Transverse colon (tissue), 4 donors: ENCODE measurements at regions not wholly inside any gene's neighbourhood (a gene's known extent, or its start where the extent isn't known, plus 50 kb on each side); places are given as distances from the start of the nearest gene placed in this dataset.

Experiments
- DNase-seq: peaks from one replicate; pipeline ENCODE4 v3.0.0-alpha.2; 2019
- H3K27ac ChIP-seq, 4 donors: fragments of 200-600 bp; sonication (generic); 2 replicates each; pipeline ENCODE4 v1.5.1; 2016 to 2018; ENCODE audit warnings: inconsistent platforms in 4 of 4
- H3K27me3 ChIP-seq: fragments of 200-600 bp; sonication (generic); 2 replicates; pipeline ENCODE4 v1.5.1; 2017; ENCODE audit warnings: inconsistent platforms
- H3K36me3 ChIP-seq, 4 donors: fragments of 200-600 bp; sonication (generic); 2 replicates each; pipeline ENCODE4 v1.5.1; 2017 to 2019; ENCODE audit warnings: inconsistent platforms in 4 of 4
- H3K4me1 ChIP-seq, 4 donors: fragments of 200-600 bp; sonication (generic); 2 replicates each; pipeline ENCODE4 v1.5.1; 2017 to 2020; ENCODE audit warnings: inconsistent platforms in 4 of 4
- H3K4me3 ChIP-seq, 4 donors: fragments of 200-600 bp; sonication (generic); 1 replicate in 1 of 4; 2 replicates in 3 of 4; pipeline versions ENCODE4 v1.5.1 to v1.6.1; 2017 to 2019; ENCODE audit warnings: inconsistent platforms in 4 of 4
- H3K9me3 ChIP-seq, 2 donors: fragments of 200-600 bp; sonication (generic); 2 replicates each; pipeline ENCODE4 v1.5.1; 2017 to 2019; ENCODE audit warnings: inconsistent platforms in 2 of 2
- EP300 ChIP-seq: sonication (generic); formaldehyde crosslinking; IDR thresholded peaks from one replicate; pipeline ENCODE4 v1.6.1; 2017; ENCODE audit warnings: antibody characterized with exemption, low read depth
- POLR2A ChIP-seq: fragments of 450-650 bp; IDR thresholded peaks from one replicate; pipeline ENCODE4 v1.6.1; 2016; ENCODE audit warnings: antibody characterized with exemption, mild to moderate bottlenecking, moderate library complexity
- POLR2AphosphoS5 ChIP-seq, 3 donors: sonication (generic); formaldehyde crosslinking; IDR thresholded peaks; one replicate each; pipeline ENCODE4 v1.6.1; 2016; ENCODE audit warnings: antibody characterized with exemption in 3 of 3
- WGBS, 2 donors: methylation state at CpG; one replicate each; pipeline ENCODE4 v1.1.5; 2018; ENCODE audit warnings: low coverage in 1 of 2; 5-methylcytosine and 5-hydroxymethylcytosine counted together
- in situ Hi-C, 4 donors: fragments of 200-750 bp; cut with MboI; loops; one replicate each; pipeline versions ENCODE4 v1.15.0 to v1.15.1; 2017; ENCODE audit warnings: low sequenced_read_pairs in 3 of 4, low pct_ligation_motif_present in 1 of 4, low pct_unique_long_range_greater_than_20kb in 1 of 4
- intact Hi-C: fragments of 100-400 bp; cut with DNase I; formaldehyde crosslinking; loops from one replicate; pipeline ENCODE4 v1.15.1; 2023; ENCODE audit warnings: low total_unique reads
- TF ChIP-seq, protein P1 (sequence below), 5 experiments: fragments of 200-600 bp in 3 of 5; fragments of 450-650 bp in 2 of 5; sonication (generic) in 3 of 5; IDR thresholded peaks; 1 replicate in 2 of 5; 2 replicates in 3 of 5; pipeline ENCODE4 v1.5.1; 2016 to 2017; ENCODE audit warnings: antibody characterized with exemption in 5 of 5, inconsistent platforms in 3 of 5, mild to moderate bottlenecking in 2 of 5, moderate library complexity in 1 of 5

DNA sequence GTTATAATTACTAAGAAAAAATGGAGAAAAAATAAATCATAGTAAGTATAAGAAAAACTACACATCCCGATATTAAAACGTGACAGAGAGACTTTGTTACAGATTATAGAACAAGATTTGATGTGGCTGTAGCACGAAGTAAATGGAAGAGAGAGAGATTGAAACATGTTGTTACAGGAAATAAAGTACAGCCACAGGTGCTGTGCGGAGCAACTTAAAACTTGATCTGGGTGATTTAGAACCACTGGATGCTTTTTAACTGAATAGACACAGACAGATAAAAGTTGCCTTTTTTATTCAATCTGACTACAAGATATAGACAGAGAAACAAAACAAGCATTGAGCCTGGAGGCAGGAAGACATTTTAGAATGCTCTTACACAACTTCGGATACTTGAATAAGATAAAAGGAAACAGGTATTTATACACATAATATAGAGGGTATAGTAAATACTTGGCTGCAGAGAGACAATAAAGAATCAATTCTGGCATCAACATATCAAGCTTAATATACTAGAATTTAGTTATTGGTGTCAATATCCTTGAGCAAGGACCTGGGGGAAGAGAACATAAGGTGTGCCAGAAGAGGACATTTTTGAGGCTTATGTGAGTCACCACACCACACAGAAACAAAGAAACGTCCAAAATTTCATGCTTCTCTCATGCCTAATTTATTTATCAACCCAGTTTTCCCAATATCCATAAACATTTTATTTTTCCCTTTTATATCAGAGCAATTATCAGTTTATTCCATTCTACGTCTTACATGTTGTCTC lies 548.5 kb downstream of the SLITRK1 start:
- TF ChIP-seq EP300: no peak
- no peak for TF ChIP-seq POLR2AphosphoS5 (IDR thresholded peaks at IDR 0.05)
- TF ChIP-seq, protein P1, sequence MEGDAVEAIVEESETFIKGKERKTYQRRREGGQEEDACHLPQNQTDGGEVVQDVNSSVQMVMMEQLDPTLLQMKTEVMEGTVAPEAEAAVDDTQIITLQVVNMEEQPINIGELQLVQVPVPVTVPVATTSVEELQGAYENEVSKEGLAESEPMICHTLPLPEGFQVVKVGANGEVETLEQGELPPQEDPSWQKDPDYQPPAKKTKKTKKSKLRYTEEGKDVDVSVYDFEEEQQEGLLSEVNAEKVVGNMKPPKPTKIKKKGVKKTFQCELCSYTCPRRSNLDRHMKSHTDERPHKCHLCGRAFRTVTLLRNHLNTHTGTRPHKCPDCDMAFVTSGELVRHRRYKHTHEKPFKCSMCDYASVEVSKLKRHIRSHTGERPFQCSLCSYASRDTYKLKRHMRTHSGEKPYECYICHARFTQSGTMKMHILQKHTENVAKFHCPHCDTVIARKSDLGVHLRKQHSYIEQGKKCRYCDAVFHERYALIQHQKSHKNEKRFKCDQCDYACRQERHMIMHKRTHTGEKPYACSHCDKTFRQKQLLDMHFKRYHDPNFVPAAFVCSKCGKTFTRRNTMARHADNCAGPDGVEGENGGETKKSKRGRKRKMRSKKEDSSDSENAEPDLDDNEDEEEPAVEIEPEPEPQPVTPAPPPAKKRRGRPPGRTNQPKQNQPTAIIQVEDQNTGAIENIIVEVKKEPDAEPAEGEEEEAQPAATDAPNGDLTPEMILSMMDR (IDR thresholded peaks at IDR 0.05): no peak
- TF ChIP-seq POLR2A: no peak
- DNase-seq: no peak
- Histone ChIP-seq H3K36me3 (no peaks in the 10 kb centered on the region), H3K27ac (no peak overlapping the region), H3K4me3 (no peak overlapping the region), H3K9me3 (peaks cover 0 to 5% of the 10 kb centered on the region in 2 donors), H3K27me3 (no peaks in the 10 kb centered on the region), H3K4me1 (no peaks in the 10 kb centered on the region)
- intact Hi-C loops (no loop called here), in situ Hi-C loops (no loop called here)
- WGBS, 2 donors: 60 to 70% methylated on average over 7 of the region's 7 CpGs

DNA sequence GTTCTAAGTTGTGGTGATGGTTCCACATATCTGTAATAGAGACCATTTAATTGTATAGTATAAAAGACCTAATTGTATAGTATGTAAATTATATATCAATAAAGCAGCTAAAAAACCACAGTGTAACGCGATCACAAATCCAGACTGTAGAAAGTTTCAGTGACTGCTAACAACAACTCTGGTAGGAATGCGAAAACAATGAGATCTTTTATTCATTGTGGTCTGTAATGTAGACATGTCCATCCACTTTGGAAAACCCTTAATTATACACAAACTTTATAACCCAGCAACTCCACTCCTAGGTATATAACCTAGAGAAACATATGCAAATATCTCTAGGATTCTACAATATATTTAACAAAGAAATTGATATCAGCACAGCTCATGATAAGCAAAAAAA lies 549.5 kb downstream of the SLITRK1 start:
- WGBS, 2 donors: 91 to 93% methylated on average over 3 of the region's 3 CpGs
- DNase-seq: no peak
- H3K9me3 ChIP-seq: peaks cover 0 to 5% of the 10 kb centered on the region in 2 donors
- intact Hi-C loops (no loop called here), in situ Hi-C loops (no loop called here)
- H3K4me3 ChIP-seq: no peak overlapping the region
- no peak overlapping the region for H3K27ac ChIP-seq
- TF ChIP-seq, protein P1 (IDR thresholded peaks at IDR 0.05): no peak
- H3K36me3 ChIP-seq: no peaks in the 10 kb centered on the region
- no peaks in the 10 kb centered on the region for H3K27me3 ChIP-seq
- H3K4me1 ChIP-seq: no peaks in the 10 kb centered on the region

DNA sequence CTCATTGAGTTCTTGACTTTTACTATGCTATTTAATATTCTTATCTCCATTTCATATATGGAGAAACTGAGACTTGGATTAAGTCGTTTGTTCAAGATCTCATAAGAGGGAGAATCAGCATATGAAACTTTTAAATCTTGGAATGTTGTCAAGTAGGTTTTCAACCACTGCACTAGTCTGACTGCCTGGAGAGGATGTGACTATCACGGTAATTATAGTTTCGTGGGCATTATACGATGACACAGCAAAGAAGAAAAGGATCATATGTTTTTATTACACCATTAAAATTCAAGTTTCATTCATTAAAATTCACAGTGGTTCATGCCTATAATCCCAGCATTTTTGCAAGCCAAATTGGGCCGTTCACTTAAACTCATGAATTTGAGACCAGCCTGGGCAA lies 555.2 kb downstream of the SLITRK1 start:
- intact Hi-C loops (no loop called here), in situ Hi-C loops (no loop called here)
- Histone ChIP-seq H3K4me1 (no peaks in the 10 kb centered on the region), H3K9me3 (peaks cover 0 to 5% of the 10 kb centered on the region in 2 donors), H3K27ac (no peak overlapping the region), H3K36me3 (no peaks in the 10 kb centered on the region), H3K4me3 (no peak overlapping the region), H3K27me3 (no peaks in the 10 kb centered on the region)
- no peak for DNase-seq
- WGBS, 2 donors: 81% methylated on average over 3 to 5 of the region's 5 CpGs
- TF ChIP-seq POLR2AphosphoS5 (IDR thresholded peaks at IDR 0.05) (no peak), POLR2A (no peak), EP300 (no peak)
- TF ChIP-seq, protein P1 (IDR thresholded peaks at IDR 0.05): no peak

DNA sequence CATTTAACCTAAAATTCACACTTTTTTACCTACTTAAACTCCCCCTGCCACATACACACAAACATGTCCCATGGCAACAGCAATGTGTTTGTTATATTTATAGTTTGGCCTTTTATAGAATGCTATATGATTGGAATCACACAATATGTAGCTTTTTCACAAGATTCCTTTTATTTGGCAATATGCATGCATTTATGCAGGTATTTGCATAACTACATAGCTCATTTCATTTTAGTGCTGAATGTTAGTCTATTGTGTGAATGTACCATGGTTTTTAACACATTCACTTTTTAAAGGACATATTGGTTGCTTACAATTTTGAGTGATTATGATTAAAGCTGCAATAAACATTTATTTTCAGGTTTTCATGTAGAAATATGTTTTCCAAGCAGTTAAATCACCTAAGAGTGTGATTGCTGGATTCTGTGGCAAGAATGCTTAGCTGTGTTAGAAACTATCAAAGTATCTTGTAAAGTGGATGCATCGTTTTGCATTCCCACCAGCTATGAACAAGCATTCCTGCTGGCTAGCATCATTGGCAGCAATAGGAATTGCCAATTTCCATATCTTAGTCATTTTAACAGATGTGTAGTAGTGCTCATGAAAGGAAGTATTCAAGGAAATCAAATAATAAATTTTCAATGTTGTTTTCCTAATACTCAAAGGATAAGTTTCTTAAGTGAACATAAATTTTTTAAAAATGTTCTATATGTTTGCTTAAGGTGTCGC lies 557.0 kb downstream of the SLITRK1 start:
- peaks cover 0 to 5% of the 10 kb centered on the region in 2 donors for H3K9me3 ChIP-seq
- H3K36me3 ChIP-seq: no peaks in the 10 kb centered on the region
- DNase-seq: no peak
- WGBS, 2 donors: 66 to 67% methylated on average over 2 of the region's 2 CpGs
- no peak overlapping the region for H3K27ac ChIP-seq
- intact Hi-C loops (no loop called here), in situ Hi-C loops (no loop called here)
- no peak for TF ChIP-seq POLR2A
- H3K4me3 ChIP-seq: no peak overlapping the region
- H3K4me1 ChIP-seq: no peaks in the 10 kb centered on the region
- no peaks in the 10 kb centered on the region for H3K27me3 ChIP-seq
